Right hindlimb (tissue), 1 donor: ENCODE measurements at regions not wholly inside any gene's neighbourhood (a gene's known extent, or its start where the extent isn't known, plus 50 kb on each side); places are given as distances from the start of the nearest gene placed in this dataset.
"Not testable (repeated sequence)": the region's sequence is repeated elsewhere in the genome, so short reads cannot be mapped to it uniquely, and the experiment has no call there.

ENCODE experiments used
- DNase-seq: peaks from one replicate; pipeline ENCODE4 v3.0.0-alpha.2; 2018

DNA sequence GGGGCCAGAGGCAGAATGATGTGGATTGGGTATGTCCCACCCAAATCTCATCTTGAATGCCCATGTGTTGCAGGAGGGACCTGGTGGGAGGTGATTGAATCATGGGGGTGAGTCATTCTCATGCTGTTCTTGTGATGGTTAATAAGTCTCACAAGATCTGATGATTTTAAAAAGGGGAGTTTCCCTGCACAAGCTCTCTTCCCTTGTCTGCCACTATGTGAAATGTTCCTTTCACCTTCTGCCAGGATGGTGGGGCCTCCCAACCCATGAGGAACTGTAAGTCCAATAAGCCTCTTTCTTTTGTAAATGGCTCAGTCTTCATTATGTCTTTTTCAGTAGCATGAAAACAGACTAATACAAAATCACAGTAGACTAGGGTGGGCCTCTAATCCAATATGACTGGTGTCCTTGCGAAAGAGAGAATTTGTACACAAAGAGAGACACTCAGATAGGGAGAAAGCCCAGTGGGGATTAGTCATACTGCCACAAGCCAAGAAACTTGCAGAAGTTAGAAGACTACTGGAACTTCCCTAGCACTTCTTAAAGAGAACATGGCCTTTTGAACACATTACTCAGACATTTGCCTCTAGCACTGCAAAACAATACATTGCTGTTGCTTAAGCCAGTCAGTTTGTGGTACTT, 68.4 kb downstream of the ANXA1 start:
- no peak for DNase-seq

DNA sequence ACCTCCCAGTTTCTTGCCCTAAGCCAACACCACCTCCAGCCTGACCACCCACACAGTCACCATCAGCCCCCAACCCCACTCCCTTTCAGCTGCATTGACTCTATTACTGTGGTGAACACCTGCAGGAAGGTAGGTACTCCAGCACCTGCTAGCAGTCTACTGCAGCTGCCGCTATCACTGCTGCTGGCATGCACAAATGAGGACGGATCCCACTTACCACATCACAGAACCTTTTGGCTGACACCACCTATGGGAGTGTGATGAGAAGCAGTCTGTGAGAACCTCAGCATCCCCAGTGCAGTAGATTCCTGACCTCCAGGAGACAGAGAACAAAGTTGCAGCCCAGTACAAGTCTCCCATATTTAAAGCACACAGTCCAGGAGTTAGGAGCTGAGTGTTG, 71.9 kb downstream of the ANXA1 start:
- DNase-seq, result no peak

GRCh38 chr9:73229543-73229942, 77.9 kb downstream of the ANXA1 start:
- no peak for DNase-seq

- no peak for DNase-seq
Observed at GRCh38 chr9:73230251-73230650, 78.6 kb downstream of the ANXA1 start.

DNA sequence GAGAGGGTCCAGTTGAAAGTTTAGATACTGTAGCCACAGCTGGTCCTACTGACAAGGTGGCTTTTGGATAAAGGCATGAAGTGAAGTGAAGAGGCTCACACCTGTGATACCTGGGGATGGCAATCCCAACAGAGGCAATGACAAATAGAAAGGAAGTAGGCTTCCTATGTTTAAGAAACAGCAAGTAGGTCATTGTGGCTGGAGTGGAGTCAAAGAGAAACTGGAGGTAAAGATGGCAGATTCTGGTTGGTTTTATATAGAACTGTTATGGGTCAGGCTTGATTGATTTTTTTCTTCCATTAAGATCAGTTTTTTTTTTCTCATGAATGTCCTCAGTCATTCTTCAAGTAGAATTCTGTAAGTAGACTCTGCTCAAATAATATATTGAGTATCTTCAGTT, 79.5 kb downstream of the ANXA1 start:
- DNase-seq, result no peak

DNA sequence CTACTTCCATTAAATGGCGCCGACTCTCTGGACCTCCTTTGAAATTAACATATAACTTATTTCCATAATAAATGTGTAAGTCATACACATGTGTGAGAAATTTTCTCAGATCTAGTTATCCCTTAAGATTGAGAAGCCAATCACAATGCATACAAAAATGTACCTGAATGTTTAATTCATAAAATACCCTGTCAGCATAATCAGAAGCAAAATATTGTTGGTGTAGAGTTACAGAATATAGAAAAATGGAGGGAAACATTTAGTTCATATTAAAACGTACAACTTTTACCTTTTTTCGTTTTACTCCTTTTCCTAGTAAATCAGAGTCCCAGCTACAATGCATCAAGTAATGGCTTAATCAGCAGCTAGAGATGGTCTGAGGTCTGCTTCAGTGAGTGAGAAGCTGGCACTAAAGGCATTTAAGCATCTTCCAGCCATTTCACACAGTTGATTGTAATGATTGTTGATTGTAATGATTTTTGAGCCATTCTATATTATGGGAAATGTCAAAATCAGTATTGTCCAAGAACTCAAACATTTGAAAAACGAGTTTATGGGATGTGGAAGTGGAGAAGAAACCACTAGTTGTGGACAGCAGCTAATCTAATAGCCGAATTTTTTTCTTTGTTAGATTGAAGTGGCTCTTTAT, 81.8 kb downstream of the ANXA1 start:
- no peak for DNase-seq

- no peak for DNase-seq
Observed at GRCh38 chr9:73234008-73234360, 82.3 kb downstream of the ANXA1 start.

DNA sequence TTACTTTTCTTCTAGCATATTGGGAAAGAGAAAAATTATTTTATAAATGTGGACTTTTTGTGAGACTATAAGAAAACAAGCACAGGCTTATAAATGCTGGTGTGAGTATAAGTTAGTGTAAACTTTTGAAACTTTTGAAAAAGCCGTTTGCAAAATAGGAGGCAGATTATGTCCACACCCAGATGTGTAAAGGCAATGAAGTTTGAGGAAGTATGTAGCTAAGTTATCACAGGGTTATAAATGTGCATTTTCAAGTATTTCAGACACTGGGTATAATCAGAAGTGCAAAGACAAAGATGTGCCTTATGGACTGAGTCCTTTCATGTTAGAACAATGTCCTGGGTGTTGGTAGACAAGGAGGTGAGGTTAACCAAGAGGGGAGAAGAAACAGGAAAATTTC, 85.5 kb downstream of the ANXA1 start:
- no peak for DNase-seq

DNA sequence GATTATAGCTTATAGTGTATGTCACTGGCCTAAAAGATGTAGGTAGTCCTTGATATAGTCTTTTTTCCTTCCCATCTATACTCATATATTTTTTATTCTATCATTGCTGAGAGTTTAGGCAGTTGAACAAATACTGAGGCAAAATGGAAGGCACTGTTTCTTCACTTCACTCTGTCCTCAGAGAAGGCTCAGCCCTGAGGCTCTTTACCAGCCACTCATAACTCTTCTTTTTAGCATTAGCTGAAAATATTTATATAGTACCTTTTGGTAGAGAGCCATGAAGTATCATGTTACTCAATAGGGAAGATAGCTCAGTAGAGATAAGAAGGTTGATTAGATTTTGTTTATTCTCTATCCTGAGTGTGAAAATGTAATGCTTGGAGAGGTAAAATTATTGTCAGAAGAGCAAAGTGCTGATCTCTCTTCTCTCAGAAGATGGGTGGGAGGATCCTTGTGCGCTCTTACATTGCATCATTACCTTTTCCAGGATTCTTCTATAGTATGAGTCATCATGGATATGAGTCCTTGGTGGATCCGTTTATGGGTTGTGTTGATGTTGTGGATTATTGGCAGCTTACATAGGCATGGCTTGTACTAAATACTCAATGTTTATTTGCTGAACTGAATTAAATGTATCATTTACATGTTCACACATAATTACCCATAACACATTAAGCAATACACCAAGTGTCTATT, 88.1 kb downstream of the ANXA1 start:
- DNase-seq, result no peak

DNA sequence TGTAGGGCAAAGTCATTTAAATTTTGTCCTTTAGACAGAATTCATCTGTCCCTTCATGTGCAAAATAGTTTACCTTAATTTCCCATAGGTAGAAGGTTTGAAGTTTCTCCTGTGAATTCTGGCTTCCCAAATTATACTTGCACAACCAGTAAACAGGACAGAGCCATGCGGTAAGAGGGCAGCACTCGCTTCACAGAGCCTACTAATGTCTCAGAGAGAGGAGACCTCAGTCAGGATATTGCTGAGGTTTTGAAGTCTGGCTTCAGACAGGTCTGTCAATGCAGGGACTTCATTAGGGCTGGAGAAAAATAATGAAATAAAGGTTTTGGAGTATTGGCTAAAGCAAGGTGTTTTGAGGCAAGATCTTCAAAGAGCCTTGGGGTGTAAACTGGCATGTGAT, 91.4 kb downstream of the ANXA1 start:
- DNase-seq, result no peak

GRCh38 chr9:73259086-73259696, 107.5 kb downstream of the ANXA1 start:
- no peak for DNase-seq

DNA sequence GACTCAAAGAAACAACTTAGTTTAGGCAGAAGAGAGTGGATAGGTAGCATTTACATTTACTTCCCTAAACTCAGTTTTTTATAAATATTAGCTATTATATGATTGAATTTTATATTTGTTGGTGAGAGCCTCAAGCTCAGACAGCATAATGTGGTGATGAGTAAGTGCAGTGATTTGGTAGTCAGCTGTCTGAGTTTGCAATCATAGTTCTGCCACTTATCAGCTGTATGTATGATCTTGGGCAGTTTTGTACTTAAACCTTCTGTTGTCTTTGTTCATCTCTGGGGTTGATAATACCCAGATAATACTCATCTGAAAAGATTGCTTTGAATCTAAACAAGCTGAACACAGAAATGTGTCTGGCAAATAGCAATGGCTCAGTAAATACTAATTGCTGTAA, 108.8 kb downstream of the ANXA1 start:
- DNase-seq, result no peak

GRCh38 chr9:73264631-73265030, 113.0 kb downstream of the ANXA1 start:
- no peak for DNase-seq

DNA sequence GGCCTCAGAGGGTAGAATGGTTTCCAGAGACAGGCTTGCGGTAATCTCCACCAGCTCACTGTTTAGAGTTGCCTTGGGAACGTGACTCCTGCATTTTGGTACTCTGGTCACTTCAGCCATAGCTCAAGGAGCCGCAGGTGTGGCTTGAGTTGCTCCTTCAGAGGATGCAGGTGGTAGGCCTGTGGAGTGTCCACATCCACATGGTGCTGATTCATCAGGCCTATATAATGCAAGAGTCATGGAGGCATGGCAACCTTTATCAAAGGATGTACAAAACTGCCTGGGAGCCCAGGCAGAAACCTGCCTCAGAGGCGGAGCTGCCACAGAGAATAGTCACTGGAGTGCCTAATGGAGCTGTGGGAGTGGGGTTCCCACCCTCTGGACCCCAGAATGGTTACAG, 114.2 kb downstream of the ANXA1 start:
- no peak for DNase-seq

DNA sequence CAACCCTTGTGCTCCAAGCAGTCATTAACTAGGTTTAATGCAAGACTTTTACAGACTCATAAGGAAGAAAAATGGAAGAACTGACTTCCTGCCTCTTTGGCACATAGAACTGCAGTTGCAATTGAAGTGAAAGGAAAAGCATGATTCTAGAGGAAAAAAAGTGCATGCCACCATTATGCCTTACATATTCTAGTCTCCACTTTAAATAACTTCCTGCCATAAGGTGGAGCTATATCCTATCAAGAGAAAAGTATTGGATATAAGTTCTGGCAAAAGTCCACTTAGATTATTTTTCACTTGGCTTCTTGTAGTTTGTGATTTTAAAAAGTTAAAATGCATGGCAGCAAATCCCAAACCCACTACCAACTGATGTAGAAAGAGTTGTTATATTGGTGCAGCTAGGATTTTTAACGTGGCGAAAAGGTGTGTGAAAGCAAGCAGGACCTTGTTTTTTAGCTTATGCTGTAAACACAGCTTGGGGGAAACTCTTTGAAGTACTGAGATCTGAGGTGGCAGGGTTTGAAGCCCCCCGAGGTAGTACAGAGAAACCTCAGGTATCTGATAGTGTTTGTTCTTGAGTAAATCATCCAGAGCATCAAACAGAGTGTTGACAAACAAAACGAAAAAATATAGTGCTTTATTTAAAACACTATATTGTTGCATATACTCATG, 117.9 kb downstream of the ANXA1 start:
- no peak for DNase-seq

GRCh38 chr9:73270967-73271721, 119.5 kb downstream of the ANXA1 start:
- DNase-seq, result no peak

GRCh38 chr9:73280113-73280512, 128.4 kb downstream of the ANXA1 start:
- no peak for DNase-seq

DNA sequence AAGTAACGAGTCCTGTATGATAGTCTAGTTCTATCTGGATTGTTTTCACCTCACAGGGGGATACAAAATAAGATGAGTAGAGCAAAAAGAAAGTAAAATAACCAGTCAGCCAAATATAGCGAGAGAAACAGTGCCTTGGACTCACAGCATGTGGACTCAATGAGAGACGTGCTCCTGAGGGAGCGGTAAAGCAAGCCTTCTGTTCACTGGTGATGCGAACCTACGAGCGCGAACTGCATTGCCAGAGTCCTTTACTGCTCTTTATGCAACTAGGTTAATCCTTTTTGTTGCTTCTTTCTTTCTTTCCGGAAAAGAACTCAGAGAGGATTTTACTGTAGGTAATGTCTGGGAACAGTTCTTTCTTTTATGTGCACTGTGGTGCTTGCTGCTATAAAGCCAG, 132.7 kb downstream of the ANXA1 start:
- no peak for DNase-seq

DNA sequence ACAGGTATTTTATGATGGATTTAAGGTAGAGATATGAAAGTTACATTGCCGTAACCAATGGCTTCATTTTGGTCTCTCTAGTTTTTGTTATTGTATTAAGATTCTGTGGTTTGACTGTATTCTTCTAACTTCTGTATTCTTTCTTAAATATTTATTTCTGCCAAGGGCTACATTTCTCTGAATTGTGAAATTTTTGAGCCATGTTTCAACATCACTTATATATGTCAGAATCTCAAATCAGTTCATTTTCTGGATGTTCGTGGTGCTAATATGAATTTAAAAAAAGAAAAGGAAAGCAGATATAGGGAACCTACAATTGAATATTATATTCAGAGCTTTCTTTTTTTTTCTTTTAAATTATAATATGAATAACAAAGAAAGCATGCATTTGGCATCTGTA, 142.7 kb downstream of the ANXA1 start:
- no peak for DNase-seq

- DNase-seq, result no peak
Observed at GRCh38 chr9:73325983-73326382, 174.3 kb downstream of the ANXA1 start.

DNA sequence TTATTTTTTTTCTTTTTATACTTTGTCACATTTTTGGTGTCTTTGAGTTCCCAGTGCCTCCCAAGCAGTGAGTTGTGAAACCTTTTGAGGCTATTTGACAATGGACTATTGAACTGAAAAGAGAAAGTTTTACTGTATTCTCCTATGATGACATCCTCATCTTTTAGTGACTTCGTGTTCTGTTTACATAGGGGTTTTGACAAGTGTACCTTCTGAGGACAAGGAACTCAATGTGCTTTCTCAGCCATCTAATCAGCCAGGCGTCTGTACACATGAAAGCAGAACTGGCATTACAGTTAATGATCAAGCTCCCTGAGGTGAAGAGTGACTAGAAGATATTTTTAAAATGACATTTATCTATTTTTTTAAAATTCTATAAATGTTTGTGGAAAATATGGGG, 175.5 kb downstream of the ANXA1 start:
- no peak for DNase-seq

DNA sequence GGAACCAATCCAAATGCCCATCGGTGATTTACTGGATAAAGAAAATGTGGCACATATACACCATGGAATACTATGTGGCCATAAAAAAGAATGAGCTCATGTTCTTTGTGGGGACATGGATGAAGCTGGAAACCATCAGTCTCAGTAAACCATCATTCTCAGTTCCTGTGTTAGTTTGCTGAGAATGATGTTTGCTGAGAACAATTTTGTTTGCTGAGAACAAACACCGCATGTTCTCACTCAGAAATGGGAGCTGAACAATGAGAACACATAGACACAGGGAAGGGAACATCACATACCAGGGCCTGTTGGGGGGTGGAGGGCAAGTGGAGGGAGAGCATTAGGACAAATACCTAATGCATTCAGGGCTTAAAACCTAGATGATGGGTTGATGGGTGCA, 185.5 kb downstream of the ANXA1 start:
- DNase-seq, result not testable (repeated sequence)

GRCh38 chr9:73344060-73344459, 192.4 kb downstream of the ANXA1 start:
- no peak for DNase-seq
